NB4 (cell line): ENCODE measurements at regions not wholly inside any gene's neighbourhood (a gene's known extent, or its start where the extent isn't known, plus 50 kb on each side); places are given as distances from the start of the nearest gene placed in this dataset.
"Not testable (repeated sequence)": the region's sequence is repeated elsewhere in the genome, so short reads cannot be mapped to it uniquely, and the experiment has no call there.

Source experiments
- CTCF ChIP-seq: IDR thresholded peaks from one replicate; pipeline ENCODE4 v1.5.1; 2012; ENCODE audit warnings: low read depth, low read length
- MAX ChIP-seq: IDR thresholded peaks from 2 replicates; pipeline ENCODE4 v1.6.1; 2011; ENCODE audit warnings: low read depth, low read length
- MYC ChIP-seq: IDR thresholded peaks from 2 replicates; pipeline ENCODE4 v1.6.1; 2011; ENCODE audit warnings: low read depth, low read length
- POLR2A ChIP-seq: IDR thresholded peaks from 2 replicates; pipeline ENCODE4 v1.6.1; 2011; ENCODE audit warnings: mild to moderate bottlenecking; ENCODE audit not compliant: insufficient read length; ENCODE audit errors: extremely low read depth

- not testable (repeated sequence) for TF ChIP-seq CTCF, POLR2A, MAX, MYC
Observed at GRCh38 chr16:16624367-16624766, 245.4 kb downstream of the NPIPA7 start.
